HepG2 (cell line): ENCODE measurements at regions not wholly inside any gene's neighbourhood (a gene's known extent, or its start where the extent isn't known, plus 50 kb on each side); places are given as distances from the start of the nearest gene placed in this dataset.
A peak's percentile ranks its signal among the peaks of the same experiment; 100 is the strongest.

Experiments used
- BRCA1 ChIP-seq: sonication (generic); formaldehyde crosslinking; IDR thresholded peaks from 2 replicates; pipeline ENCODE4 v1.4.0; 2020; ENCODE audit warnings: missing genetic modification reagents
- DNMT3B ChIP-seq: conservative IDR thresholded peaks from 2 replicates; pipeline ENCODE4 v1.6.1; 2016; ENCODE audit warnings: missing biosample characterization, control low read depth
- EP300 ChIP-seq, 3 experiments: sonication (generic) in 1 of 3; formaldehyde crosslinking in 1 of 3; IDR thresholded peaks; 2 replicates each; pipeline versions ENCODE4 v1.5.1 to v1.6.1; 2011 to 2020; ENCODE audit warnings: low read depth in 2 of 3, low read length in 2 of 3, borderline replicate concordance in 1 of 3, improper control_type of control experiment in 1 of 3, mild to moderate bottlenecking in 1 of 3, missing genetic modification reagents in 1 of 3, moderate library complexity in 1 of 3
- FOXA3 ChIP-seq: IDR thresholded peaks from 2 replicates; pipeline ENCODE4 v1.6.1; 2016; ENCODE audit warnings: missing genetic modification reagents, missing compliant biosample characterization
- JARID2 ChIP-seq: sonication (generic); formaldehyde crosslinking; IDR thresholded peaks from 2 replicates; pipeline ENCODE4 v1.8.1; 2023; ENCODE audit warnings: missing genetic modification reagents, inconsistent platforms; ENCODE audit not compliant: insufficient replicate concordance
- LCORL ChIP-seq, 2 experiments: fragments of 450-650 bp in 1 of 2; sonication (generic) in 1 of 2; formaldehyde crosslinking in 1 of 2; IDR thresholded peaks; 2 replicates each; pipeline versions ENCODE4 v1.5.0 to v1.6.1; 2017 to 2020; ENCODE audit warnings: antibody characterized with exemption in 1 of 2, missing genetic modification reagents in 1 of 2
- NFE2 ChIP-seq: sonication (generic); formaldehyde crosslinking; IDR thresholded peaks from 2 replicates; pipeline ENCODE4 v1.4.0; 2020; ENCODE audit warnings: missing genetic modification reagents
- PAWR ChIP-seq: sonication (generic); formaldehyde crosslinking; IDR thresholded peaks from 2 replicates; pipeline ENCODE4 v1.4.0; 2020; ENCODE audit warnings: missing genetic modification reagents, mild to moderate bottlenecking, borderline replicate concordance
- PAX8 ChIP-seq: sonication (generic); formaldehyde crosslinking; IDR thresholded peaks from 2 replicates; pipeline ENCODE4 v1.8.0; 2022; ENCODE audit warnings: mild to moderate bottlenecking, missing genetic modification reagents, borderline replicate concordance
- POLR2AphosphoS2 ChIP-seq: IDR thresholded peaks from 2 replicates; pipeline ENCODE4 v1.6.1; 2011; ENCODE audit warnings: low read depth, low read length, improper control_type of control experiment
- RORA ChIP-seq: sonication (generic); formaldehyde crosslinking; IDR thresholded peaks from 2 replicates; pipeline ENCODE4 v1.5.0; 2020; ENCODE audit warnings: mild to moderate bottlenecking, missing genetic modification reagents, moderate library complexity
- SMAD9 ChIP-seq: sonication (generic); formaldehyde crosslinking; IDR thresholded peaks from 2 replicates; pipeline ENCODE4 v1.5.1; 2020; ENCODE audit warnings: mild to moderate bottlenecking, missing genetic modification reagents
- TAF15 ChIP-seq: fragments of 200-400 bp; formaldehyde crosslinking; IDR thresholded peaks from one replicate; pipeline ENCODE4 v1.6.1; 2018; ENCODE audit warnings: mild to moderate bottlenecking, low read depth, low read length; ENCODE audit not compliant: poor library complexity, severe bottlenecking
- ZFP37 ChIP-seq: sonication (generic); formaldehyde crosslinking; IDR thresholded peaks from 2 replicates; pipeline ENCODE4 v1.4.0; 2020; ENCODE audit warnings: missing genetic modification reagents, borderline replicate concordance
- ZFP90 ChIP-seq: sonication (generic); formaldehyde crosslinking; IDR thresholded peaks from 2 replicates; pipeline ENCODE4 v1.8.0; 2022; ENCODE audit warnings: missing genetic modification reagents, mild to moderate bottlenecking, inconsistent platforms, borderline replicate concordance
- ZMYM3 ChIP-seq: sonication (generic); formaldehyde crosslinking; IDR thresholded peaks from 2 replicates; pipeline ENCODE4 v1.5.1; 2020; ENCODE audit warnings: mild to moderate bottlenecking, missing genetic modification reagents
- ZNF124 ChIP-seq: sonication (generic); formaldehyde crosslinking; IDR thresholded peaks from 2 replicates; pipeline ENCODE4 v1.4.0; 2020; ENCODE audit warnings: missing genetic modification reagents
- ZNF496 ChIP-seq: sonication (generic); formaldehyde crosslinking; IDR thresholded peaks from 2 replicates; pipeline ENCODE4 v1.8.1; 2023; ENCODE audit warnings: mild to moderate bottlenecking, moderate library complexity, missing genetic modification reagents; ENCODE audit not compliant: insufficient replicate concordance
- ZNF530 ChIP-seq: sonication (generic); formaldehyde crosslinking; IDR thresholded peaks from 2 replicates; pipeline ENCODE4 v1.5.0; 2020; ENCODE audit warnings: low read depth, mild to moderate bottlenecking, missing genetic modification reagents
- ZNF552 ChIP-seq: sonication (generic); formaldehyde crosslinking; IDR thresholded peaks from 2 replicates; pipeline ENCODE4 v1.9.0; 2022; ENCODE audit warnings: missing genetic modification reagents, mild to moderate bottlenecking, borderline replicate concordance
- ZNF776 ChIP-seq: sonication (generic); formaldehyde crosslinking; IDR thresholded peaks from 2 replicates; pipeline ENCODE4 v1.4.0; 2020; ENCODE audit warnings: mild to moderate bottlenecking, missing genetic modification reagents
- TF ChIP-seq, protein P1 (sequence below): sonication (generic); formaldehyde crosslinking; conservative IDR thresholded peaks from 2 replicates; pipeline ENCODE4 v1.4.0; 2020; ENCODE audit warnings: mild to moderate bottlenecking, missing genetic modification reagents, moderate library complexity
- TF ChIP-seq, protein P2 (sequence below): sonication (generic); formaldehyde crosslinking; IDR thresholded peaks from 2 replicates; pipeline ENCODE4 v1.8.1; 2023; ENCODE audit warnings: missing genetic modification reagents, inconsistent platforms, borderline replicate concordance
- TF ChIP-seq, protein P3 (sequence below): sonication (generic); formaldehyde crosslinking; IDR thresholded peaks from 2 replicates; pipeline ENCODE4 v1.9.0; 2022; ENCODE audit warnings: missing genetic modification reagents, mild to moderate bottlenecking, borderline replicate concordance

DNA sequence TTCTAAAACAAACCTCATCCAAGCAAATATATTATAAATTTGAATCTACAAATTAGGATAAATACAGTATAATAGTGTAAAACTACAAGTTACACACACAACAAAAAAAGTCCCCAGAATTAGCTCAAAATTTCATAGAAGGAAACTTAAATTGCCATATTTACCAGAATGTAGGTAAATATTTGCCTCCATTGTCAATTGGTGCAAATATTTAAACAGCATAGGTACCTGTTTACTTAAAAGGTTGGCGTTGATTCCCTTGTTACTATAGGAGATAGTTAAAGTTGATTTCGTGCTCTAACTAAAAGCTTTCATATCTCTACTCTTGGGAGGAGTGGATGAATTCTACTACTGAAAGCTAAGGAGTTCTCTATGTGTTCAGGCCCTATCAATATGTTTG is 111.6 kb upstream of the TENT5A start (continued):
- TF ChIP-seq SMAD9 (no peak), JARID2 (no peak), ZNF776 (CRISPR knock-in tag) (no peak), RORA (CRISPR knock-in tag) (no peak), ZNF552 (no peak), ZFP90 (CRISPR knock-in tag) (no peak), ZNF530 (no peak), PAWR (CRISPR knock-in tag) (no peak), BRCA1 (CRISPR knock-in tag) (no peak), DNMT3B (no peak), ZMYM3 (CRISPR knock-in tag) (no peak), FOXA3 (CRISPR knock-in tag) (peak; percentile 96), ZNF124 (CRISPR knock-in tag) (no peak), EP300 (IDR thresholded peaks at IDR 0.05; ENCODE audit: low read depth in 2 of 2, low read length in 2 of 2) (peak in 1 of 2 experiments; percentile 70; a peak in 2 of 4 replicates), EP300 (CRISPR knock-in tag; IDR thresholded peaks at IDR 0.05; ENCODE audit: borderline replicate concordance) (no peak; the same call in 1 of the 2 replicates), TAF15 (no peak), NFE2 (CRISPR knock-in tag) (no peak), PAX8 (no peak), ZFP37 (CRISPR knock-in tag) (no peak), LCORL (IDR thresholded peaks at IDR 0.05) (no peak), LCORL (CRISPR knock-in tag; IDR thresholded peaks at IDR 0.05) (no peak), ZNF496 (CRISPR knock-in tag) (no peak), POLR2AphosphoS2 (no peak)
- TF ChIP-seq, protein P1, sequence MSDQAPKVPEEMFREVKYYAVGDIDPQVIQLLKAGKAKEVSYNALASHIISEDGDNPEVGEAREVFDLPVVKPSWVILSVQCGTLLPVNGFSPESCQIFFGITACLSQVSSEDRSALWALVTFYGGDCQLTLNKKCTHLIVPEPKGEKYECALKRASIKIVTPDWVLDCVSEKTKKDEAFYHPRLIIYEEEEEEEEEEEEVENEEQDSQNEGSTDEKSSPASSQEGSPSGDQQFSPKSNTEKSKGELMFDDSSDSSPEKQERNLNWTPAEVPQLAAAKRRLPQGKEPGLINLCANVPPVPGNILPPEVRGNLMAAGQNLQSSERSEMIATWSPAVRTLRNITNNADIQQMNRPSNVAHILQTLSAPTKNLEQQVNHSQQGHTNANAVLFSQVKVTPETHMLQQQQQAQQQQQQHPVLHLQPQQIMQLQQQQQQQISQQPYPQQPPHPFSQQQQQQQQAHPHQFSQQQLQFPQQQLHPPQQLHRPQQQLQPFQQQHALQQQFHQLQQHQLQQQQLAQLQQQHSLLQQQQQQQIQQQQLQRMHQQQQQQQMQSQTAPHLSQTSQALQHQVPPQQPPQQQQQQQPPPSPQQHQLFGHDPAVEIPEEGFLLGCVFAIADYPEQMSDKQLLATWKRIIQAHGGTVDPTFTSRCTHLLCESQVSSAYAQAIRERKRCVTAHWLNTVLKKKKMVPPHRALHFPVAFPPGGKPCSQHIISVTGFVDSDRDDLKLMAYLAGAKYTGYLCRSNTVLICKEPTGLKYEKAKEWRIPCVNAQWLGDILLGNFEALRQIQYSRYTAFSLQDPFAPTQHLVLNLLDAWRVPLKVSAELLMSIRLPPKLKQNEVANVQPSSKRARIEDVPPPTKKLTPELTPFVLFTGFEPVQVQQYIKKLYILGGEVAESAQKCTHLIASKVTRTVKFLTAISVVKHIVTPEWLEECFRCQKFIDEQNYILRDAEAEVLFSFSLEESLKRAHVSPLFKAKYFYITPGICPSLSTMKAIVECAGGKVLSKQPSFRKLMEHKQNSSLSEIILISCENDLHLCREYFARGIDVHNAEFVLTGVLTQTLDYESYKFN (CRISPR knock-in tag), result 0 out of 2 replicates have a peak, but pooled peaks have one; percentile 36
- TF ChIP-seq, protein P2, sequence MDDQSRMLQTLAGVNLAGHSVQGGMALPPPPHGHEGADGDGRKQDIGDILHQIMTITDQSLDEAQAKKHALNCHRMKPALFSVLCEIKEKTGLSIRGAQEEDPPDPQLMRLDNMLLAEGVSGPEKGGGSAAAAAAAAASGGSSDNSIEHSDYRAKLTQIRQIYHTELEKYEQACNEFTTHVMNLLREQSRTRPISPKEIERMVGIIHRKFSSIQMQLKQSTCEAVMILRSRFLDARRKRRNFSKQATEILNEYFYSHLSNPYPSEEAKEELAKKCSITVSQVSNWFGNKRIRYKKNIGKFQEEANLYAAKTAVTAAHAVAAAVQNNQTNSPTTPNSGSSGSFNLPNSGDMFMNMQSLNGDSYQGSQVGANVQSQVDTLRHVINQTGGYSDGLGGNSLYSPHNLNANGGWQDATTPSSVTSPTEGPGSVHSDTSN (CRISPR knock-in tag), result no peak
- TF ChIP-seq, protein P3, sequence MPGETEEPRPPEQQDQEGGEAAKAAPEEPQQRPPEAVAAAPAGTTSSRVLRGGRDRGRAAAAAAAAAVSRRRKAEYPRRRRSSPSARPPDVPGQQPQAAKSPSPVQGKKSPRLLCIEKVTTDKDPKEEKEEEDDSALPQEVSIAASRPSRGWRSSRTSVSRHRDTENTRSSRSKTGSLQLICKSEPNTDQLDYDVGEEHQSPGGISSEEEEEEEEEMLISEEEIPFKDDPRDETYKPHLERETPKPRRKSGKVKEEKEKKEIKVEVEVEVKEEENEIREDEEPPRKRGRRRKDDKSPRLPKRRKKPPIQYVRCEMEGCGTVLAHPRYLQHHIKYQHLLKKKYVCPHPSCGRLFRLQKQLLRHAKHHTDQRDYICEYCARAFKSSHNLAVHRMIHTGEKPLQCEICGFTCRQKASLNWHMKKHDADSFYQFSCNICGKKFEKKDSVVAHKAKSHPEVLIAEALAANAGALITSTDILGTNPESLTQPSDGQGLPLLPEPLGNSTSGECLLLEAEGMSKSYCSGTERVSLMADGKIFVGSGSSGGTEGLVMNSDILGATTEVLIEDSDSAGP (CRISPR knock-in tag), result no peak
